Astrocyte (in vitro differentiated cells and primary cell): ENCODE measurements at regions not wholly inside any gene's neighbourhood (a gene's known extent, or its start where the extent isn't known, plus 50 kb on each side); places are given as distances from the start of the nearest gene placed in this dataset.

ENCODE experiments used
- DNase-seq: peaks from one replicate; pipeline ENCODE4 v3.0.0-alpha.2; 2010; ENCODE audit warnings: low read depth
- FAIRE-seq: peaks from 2 replicates; lab custom pipeline; 2011; peaks lifted over from hg19 to GRCh38; lab: Jason Lieb, UNC
- H2AFZ ChIP-seq: 2 replicates; pipeline ENCODE4 v1.6.0; 2012; ENCODE audit warnings: low read depth, low read length, inconsistent platforms
- H3K27ac ChIP-seq: 2 replicates; pipeline ENCODE4 v1.5.1; 2011; ENCODE audit warnings: low read depth, low read length, inconsistent platforms
- H3K27me3 ChIP-seq: 2 replicates; pipeline ENCODE4 v1.6.0; 2011; ENCODE audit warnings: low read length, inconsistent platforms; ENCODE audit not compliant: insufficient read depth
- H3K36me3 ChIP-seq: 2 replicates; pipeline ENCODE4 v1.5.1; 2011; ENCODE audit warnings: low read length, inconsistent platforms; ENCODE audit not compliant: insufficient read depth
- H3K4me1 ChIP-seq: 2 replicates; pipeline ENCODE4 v1.5.1; 2011; ENCODE audit warnings: low read length, inconsistent platforms; ENCODE audit not compliant: insufficient read depth
- H3K4me2 ChIP-seq: 2 replicates; pipeline ENCODE4 v1.6.0; 2012; ENCODE audit warnings: low read length, inconsistent platforms
- H3K4me3 ChIP-seq: 2 replicates; pipeline ENCODE4 v1.5.1; 2011; ENCODE audit warnings: low read depth, mild to moderate bottlenecking, low read length, inconsistent platforms; ENCODE audit not compliant: insufficient read depth
- H3K79me2 ChIP-seq: 2 replicates; pipeline ENCODE4 v1.6.0; 2012; ENCODE audit warnings: mild to moderate bottlenecking, low read length, inconsistent platforms; ENCODE audit not compliant: insufficient read depth
- H3K9ac ChIP-seq: 2 replicates; pipeline ENCODE4 v1.6.0; 2012; ENCODE audit warnings: mild to moderate bottlenecking, low read length, inconsistent platforms
- H3K9me3 ChIP-seq: 2 replicates; pipeline ENCODE4 v1.5.1; 2012; ENCODE audit warnings: low read depth, mild to moderate bottlenecking, low read length, inconsistent platforms; ENCODE audit not compliant: insufficient read depth
- H4K20me1 ChIP-seq: 2 replicates; pipeline ENCODE4 v1.6.0; 2012; ENCODE audit warnings: low read length, inconsistent platforms; ENCODE audit not compliant: insufficient read depth
- H3K27ac Mint-ChIP-seq: one replicate; pipeline ENCODE4 v1.8.0; 2021; ENCODE audit warnings: mild to moderate bottlenecking, mixed read lengths; ENCODE audit not compliant: unreplicated experiment
- H3K27me3 Mint-ChIP-seq: one replicate; pipeline ENCODE4 v1.8.0; 2021; ENCODE audit warnings: low read depth, mixed read lengths; ENCODE audit not compliant: unreplicated experiment
- H3K36me3 Mint-ChIP-seq: one replicate; pipeline ENCODE4 v1.8.0; 2021; ENCODE audit warnings: low read depth, mixed read lengths; ENCODE audit not compliant: unreplicated experiment
- H3K4me1 Mint-ChIP-seq: one replicate; pipeline ENCODE4 v1.8.0; 2021; ENCODE audit warnings: low read depth, mixed read lengths; ENCODE audit not compliant: unreplicated experiment
- H3K4me3 Mint-ChIP-seq: one replicate; pipeline ENCODE4 v1.8.0; 2021; ENCODE audit warnings: mild to moderate bottlenecking, moderate library complexity, mixed read lengths; ENCODE audit not compliant: unreplicated experiment
- H3K9me3 Mint-ChIP-seq: one replicate; pipeline ENCODE4 v1.8.0; 2021; ENCODE audit warnings: mild to moderate bottlenecking, mixed read lengths; ENCODE audit not compliant: unreplicated experiment
- CTCF ChIP-seq: IDR thresholded peaks from 2 replicates; pipeline ENCODE4 v1.5.1; 2011; ENCODE audit warnings: low read depth, mild to moderate bottlenecking, inconsistent platforms, low read length, moderate library complexity; ENCODE audit not compliant: insufficient read depth
- EZH2 ChIP-seq: IDR thresholded peaks from 2 replicates; pipeline ENCODE4 v1.6.1; 2012; ENCODE audit warnings: mild to moderate bottlenecking, low read length, inconsistent platforms; ENCODE audit not compliant: insufficient read depth

GRCh38 chr10:130261306-130261705 is 125.1 kb downstream of the GLRX3 start:
- no peak overlapping the region for H3K4me3 ChIP-seq
- no peak for TF ChIP-seq CTCF
- no peaks in the 10 kb centered on the region for H3K4me1 ChIP-seq
- no peaks in the 10 kb centered on the region for H3K27me3 Mint-ChIP-seq
- DNase-seq (no peak), FAIRE-seq (no peak)
- H3K9me3 Mint-ChIP-seq = peaks cover 30% of the 10 kb centered on the region
- H3K4me2 ChIP-seq = no peak overlapping the region
- no peaks in the 10 kb centered on the region for H3K36me3 ChIP-seq
- H2AFZ ChIP-seq = no peak overlapping the region
- H3K27me3 ChIP-seq = no peaks in the 10 kb centered on the region
- H3K4me1 Mint-ChIP-seq = no peaks in the 10 kb centered on the region
- peaks cover 23% of the 10 kb centered on the region for H3K9me3 ChIP-seq
- no peak overlapping the region for H3K9ac ChIP-seq
- H4K20me1 ChIP-seq = no peaks in the 10 kb centered on the region
- no peak overlapping the region for H3K27ac Mint-ChIP-seq
- H3K27ac ChIP-seq = no peak overlapping the region
- H3K36me3 Mint-ChIP-seq = peaks cover 3% of the 10 kb centered on the region
- no peaks in the 10 kb centered on the region for H3K79me2 ChIP-seq
- H3K4me3 Mint-ChIP-seq = no peak overlapping the region

- peaks cover 30% of the 10 kb centered on the region for H3K9me3 Mint-ChIP-seq
- peaks cover 3% of the 10 kb centered on the region for H3K36me3 Mint-ChIP-seq
- TF ChIP-seq CTCF (no peak), EZH2 (no peak)
- Histone ChIP-seq H3K9ac (no peak overlapping the region), H3K36me3 (no peaks in the 10 kb centered on the region), H3K9me3 (peaks cover 21% of the 10 kb centered on the region), H3K27me3 (no peaks in the 10 kb centered on the region), H3K79me2 (no peaks in the 10 kb centered on the region), H3K27ac (no peak overlapping the region), H3K4me3 (no peak overlapping the region), H4K20me1 (no peaks in the 10 kb centered on the region), H3K4me1 (no peaks in the 10 kb centered on the region), H2AFZ (no peak overlapping the region), H3K4me2 (no peak overlapping the region)
- H3K4me1 Mint-ChIP-seq = no peaks in the 10 kb centered on the region
- no peak for FAIRE-seq
- no peaks in the 10 kb centered on the region for H3K27me3 Mint-ChIP-seq
- no peak for DNase-seq
- no peak overlapping the region for H3K27ac Mint-ChIP-seq
- H3K4me3 Mint-ChIP-seq = no peak overlapping the region
Observed at GRCh38 chr10:130261766-130262165, 125.6 kb downstream of the GLRX3 start.

GRCh38 chr10:130263289-130263688 is 127.1 kb downstream of the GLRX3 start:
- H3K4me1 ChIP-seq = no peaks in the 10 kb centered on the region
- DNase-seq (no peak), FAIRE-seq (no peak)
- H3K9me3 ChIP-seq = peaks cover 21% of the 10 kb centered on the region
- H3K4me2 ChIP-seq = no peak overlapping the region
- TF ChIP-seq CTCF = no peak
- no peak for TF ChIP-seq EZH2
- H3K4me3 Mint-ChIP-seq = no peak overlapping the region
- H3K9me3 Mint-ChIP-seq = peaks cover 33% of the 10 kb centered on the region
- no peaks in the 10 kb centered on the region for H3K27me3 Mint-ChIP-seq
- H3K4me3 ChIP-seq = no peak overlapping the region
- H3K9ac ChIP-seq = no peak overlapping the region
- H3K27ac Mint-ChIP-seq = no peak overlapping the region
- H3K79me2 ChIP-seq = no peaks in the 10 kb centered on the region
- peaks cover 3% of the 10 kb centered on the region for H3K36me3 Mint-ChIP-seq
- no peaks in the 10 kb centered on the region for H4K20me1 ChIP-seq
- no peak overlapping the region for H2AFZ ChIP-seq
- no peaks in the 10 kb centered on the region for H3K27me3 ChIP-seq
- no peaks in the 10 kb centered on the region for H3K36me3 ChIP-seq
- no peaks in the 10 kb centered on the region for H3K4me1 Mint-ChIP-seq
- no peak overlapping the region for H3K27ac ChIP-seq
